SK-N-SH treated with all-trans-retinoic acid at 6 μM for 48 hours (cell line): ENCODE measurements at regions not wholly inside any gene's neighbourhood (a gene's known extent, or its start where the extent isn't known, plus 50 kb on each side); places are given as distances from the start of the nearest gene placed in this dataset.

Experiments used
- ATAC-seq: fragments of 200-7000 bp; cut with Tn5 transposase; 3 replicates; pipeline ENCODE4 v1.9.1; 2020; ENCODE audit warnings: mild to moderate bottlenecking, moderate library complexity
- BACH2 ChIP-seq: fragments of 250-450 bp; sonication (Bioruptor Pico); IDR thresholded peaks from 2 replicates; pipeline ENCODE4 v1.9.0; 2021; ENCODE audit warnings: mild to moderate bottlenecking, borderline replicate concordance
- CREB5 ChIP-seq: fragments of 250-450 bp; sonication (Bioruptor Pico); IDR thresholded peaks from 2 replicates; pipeline ENCODE4 v1.5.1; 2020; ENCODE audit warnings: low read depth, mild to moderate bottlenecking, moderate library complexity
- CSDC2 ChIP-seq: fragments of 250-450 bp; sonication (Bioruptor Pico); IDR thresholded peaks from 2 replicates; pipeline ENCODE4 v1.5.0; 2020; ENCODE audit warnings: mild to moderate bottlenecking, moderate library complexity
- ESRRG ChIP-seq: fragments of 250-450 bp; sonication (Bioruptor Pico); IDR thresholded peaks from 2 replicates; pipeline ENCODE4 v1.6.1; 2021; ENCODE audit warnings: mild to moderate bottlenecking
- GLIS3 ChIP-seq: fragments of 250-450 bp; sonication (Bioruptor Pico); IDR thresholded peaks from 2 replicates; pipeline ENCODE4 v1.5.0; 2020; ENCODE audit warnings: mild to moderate bottlenecking, moderate library complexity
- ISL1 ChIP-seq: fragments of 250-450 bp; sonication (Bioruptor Pico); IDR thresholded peaks from 2 replicates; pipeline ENCODE4 v2.1.2; 2022; ENCODE audit warnings: mild to moderate bottlenecking, moderate library complexity
- OSR1 ChIP-seq: fragments of 250-450 bp; sonication (Bioruptor Pico); IDR thresholded peaks from 2 replicates; pipeline ENCODE4 v1.8.0; 2022; ENCODE audit warnings: moderate library complexity, mild to moderate bottlenecking, inconsistent platforms
- PATZ1 ChIP-seq: fragments of 250-450 bp; sonication (Bioruptor Pico); IDR thresholded peaks from 2 replicates; pipeline ENCODE4 v1.8.0; 2020; ENCODE audit warnings: mild to moderate bottlenecking, moderate library complexity, borderline replicate concordance
- PPARA ChIP-seq: fragments of 250-450 bp; sonication (Bioruptor Pico); IDR thresholded peaks from 2 replicates; pipeline ENCODE4 v1.5.0; 2020; ENCODE audit warnings: mild to moderate bottlenecking, borderline replicate concordance
- RARB ChIP-seq: fragments of 250-450 bp; sonication (Bioruptor Pico); IDR thresholded peaks from 2 replicates; pipeline ENCODE4 v1.8.0; 2021; ENCODE audit warnings: mild to moderate bottlenecking, moderate library complexity
- SNAI2 ChIP-seq: fragments of 250-450 bp; sonication (Bioruptor Pico); IDR thresholded peaks from 2 replicates; pipeline ENCODE4 v1.5.0; 2020; ENCODE audit warnings: mild to moderate bottlenecking, moderate library complexity
- TCF4 ChIP-seq: fragments of 250-450 bp; sonication (Bioruptor Pico); IDR thresholded peaks from 2 replicates; pipeline ENCODE4 v1.8.0; 2021; ENCODE audit warnings: mild to moderate bottlenecking, moderate library complexity, borderline replicate concordance
- TSHZ2 ChIP-seq: fragments of 250-450 bp; sonication (Bioruptor Pico); IDR thresholded peaks from 2 replicates; pipeline ENCODE4 v1.5.0; 2020; ENCODE audit warnings: mild to moderate bottlenecking, moderate library complexity
- ZC3H10 ChIP-seq: fragments of 250-450 bp; sonication (Bioruptor Pico); IDR thresholded peaks from 2 replicates; pipeline ENCODE4 v1.5.1; 2021; ENCODE audit warnings: mild to moderate bottlenecking, moderate library complexity
- ZFP3 ChIP-seq: fragments of 250-450 bp; sonication (Bioruptor Pico); IDR thresholded peaks from 2 replicates; pipeline ENCODE4 v1.5.0; 2020; ENCODE audit warnings: mild to moderate bottlenecking, moderate library complexity
- ZFP30 ChIP-seq: fragments of 450-650 bp; formaldehyde crosslinking; IDR thresholded peaks from 2 replicates; pipeline ENCODE4 v1.5.0; 2022; ENCODE audit warnings: mild to moderate bottlenecking, moderate library complexity
- ZNF565 ChIP-seq: fragments of 450-650 bp; formaldehyde crosslinking; conservative IDR thresholded peaks from 2 replicates; pipeline ENCODE4 v1.5.0; 2020; ENCODE audit warnings: low read depth, mild to moderate bottlenecking, moderate library complexity
- ZNF70 ChIP-seq: fragments of 450-650 bp; formaldehyde crosslinking; IDR thresholded peaks from 2 replicates; pipeline ENCODE4 v1.5.0; 2020; ENCODE audit warnings: mild to moderate bottlenecking, moderate library complexity
- ZNF8 ChIP-seq: fragments of 450-650 bp; formaldehyde crosslinking; IDR thresholded peaks from 2 replicates; pipeline ENCODE4 v1.5.0; 2020; ENCODE audit warnings: mild to moderate bottlenecking, moderate library complexity
- TF ChIP-seq, protein P1 (sequence below): fragments of 250-450 bp; sonication (Bioruptor Pico); IDR thresholded peaks from 2 replicates; pipeline ENCODE4 v1.8.0; 2021; ENCODE audit warnings: low read depth, mild to moderate bottlenecking, moderate library complexity, borderline replicate concordance
- TF ChIP-seq, protein P2 (sequence below): fragments of 250-450 bp; sonication (Bioruptor Pico); IDR thresholded peaks from 2 replicates; pipeline ENCODE4 v1.5.1; 2021; ENCODE audit warnings: mild to moderate bottlenecking, moderate library complexity

GRCh38 chr2:81412681-81413080 lies 1108.1 kb upstream of the LRRTM1 start (continued):
- TF ChIP-seq ISL1 (CRISPR knock-in tag) = no peak
- TF ChIP-seq, protein P1, sequence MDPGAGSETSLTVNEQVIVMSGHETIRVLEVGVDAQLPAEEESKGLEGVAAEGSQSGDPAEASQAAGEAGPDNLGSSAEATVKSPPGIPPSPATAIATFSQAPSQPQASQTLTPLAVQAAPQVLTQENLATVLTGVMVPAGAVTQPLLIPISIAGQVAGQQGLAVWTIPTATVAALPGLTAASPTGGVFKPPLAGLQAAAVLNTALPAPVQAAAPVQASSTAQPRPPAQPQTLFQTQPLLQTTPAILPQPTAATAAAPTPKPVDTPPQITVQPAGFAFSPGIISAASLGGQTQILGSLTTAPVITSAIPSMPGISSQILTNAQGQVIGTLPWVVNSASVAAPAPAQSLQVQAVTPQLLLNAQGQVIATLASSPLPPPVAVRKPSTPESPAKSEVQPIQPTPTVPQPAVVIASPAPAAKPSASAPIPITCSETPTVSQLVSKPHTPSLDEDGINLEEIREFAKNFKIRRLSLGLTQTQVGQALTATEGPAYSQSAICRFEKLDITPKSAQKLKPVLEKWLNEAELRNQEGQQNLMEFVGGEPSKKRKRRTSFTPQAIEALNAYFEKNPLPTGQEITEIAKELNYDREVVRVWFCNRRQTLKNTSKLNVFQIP (CRISPR knock-in tag) = no peak

- no peak for ATAC-seq
- TF ChIP-seq, protein P1 (CRISPR knock-in tag) = no peak
- no peak for TF ChIP-seq ZFP30 (CRISPR knock-in tag)
- no peak for TF ChIP-seq RARB (CRISPR knock-in tag)
- no peak for TF ChIP-seq ZNF8 (CRISPR knock-in tag)
- TF ChIP-seq PPARA (CRISPR knock-in tag) = no peak
- no peak for TF ChIP-seq OSR1 (CRISPR knock-in tag)
Measured at GRCh38 chr2:81403508-81403907, 1099.0 kb upstream of the LRRTM1 start.

DNA sequence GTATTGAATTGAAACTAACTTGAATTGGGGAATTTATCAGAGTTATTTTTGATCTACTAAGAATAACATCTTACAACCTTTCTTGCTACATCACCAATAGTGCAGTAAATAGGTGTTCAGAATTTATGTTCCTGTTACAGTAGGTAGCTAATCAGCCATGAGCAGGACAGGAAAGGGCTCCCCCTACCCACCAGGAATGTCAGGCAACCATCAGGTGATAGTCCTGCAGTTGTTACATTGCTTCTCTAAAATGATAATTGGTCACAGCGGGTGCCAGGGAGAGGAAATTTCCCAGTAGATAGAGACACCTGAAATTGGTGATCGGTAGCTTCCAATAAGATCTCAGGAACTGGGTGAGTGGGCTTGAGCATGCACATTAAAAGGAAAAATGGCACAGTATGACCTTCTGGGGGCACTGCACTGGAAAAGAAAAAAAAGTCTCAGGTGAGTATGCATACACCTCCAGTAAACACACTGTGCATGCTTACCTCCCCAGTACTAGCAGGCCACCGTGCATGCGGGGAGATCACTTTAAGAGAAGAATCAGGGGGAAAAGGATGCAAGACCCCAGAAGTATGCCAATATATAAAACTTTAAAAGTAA lies 1092.0 kb upstream of the LRRTM1 start:
- no peak for ATAC-seq
- TF ChIP-seq OSR1 (CRISPR knock-in tag) (no peak), TSHZ2 (CRISPR knock-in tag) (no peak), ZNF70 (CRISPR knock-in tag) (no peak), BACH2 (no peak), PATZ1 (no peak), CREB5 (CRISPR knock-in tag) (no peak), ZFP3 (CRISPR knock-in tag) (no peak), CSDC2 (CRISPR knock-in tag) (no peak), ESRRG (no peak), ISL1 (CRISPR knock-in tag) (no peak), GLIS3 (no peak), ZC3H10 (CRISPR knock-in tag) (no peak), RARB (CRISPR knock-in tag) (no peak), ZNF565 (CRISPR knock-in tag) (no peak), TCF4 (no peak), PPARA (CRISPR knock-in tag) (no peak), SNAI2 (CRISPR knock-in tag) (no peak)
- TF ChIP-seq, protein P2, sequence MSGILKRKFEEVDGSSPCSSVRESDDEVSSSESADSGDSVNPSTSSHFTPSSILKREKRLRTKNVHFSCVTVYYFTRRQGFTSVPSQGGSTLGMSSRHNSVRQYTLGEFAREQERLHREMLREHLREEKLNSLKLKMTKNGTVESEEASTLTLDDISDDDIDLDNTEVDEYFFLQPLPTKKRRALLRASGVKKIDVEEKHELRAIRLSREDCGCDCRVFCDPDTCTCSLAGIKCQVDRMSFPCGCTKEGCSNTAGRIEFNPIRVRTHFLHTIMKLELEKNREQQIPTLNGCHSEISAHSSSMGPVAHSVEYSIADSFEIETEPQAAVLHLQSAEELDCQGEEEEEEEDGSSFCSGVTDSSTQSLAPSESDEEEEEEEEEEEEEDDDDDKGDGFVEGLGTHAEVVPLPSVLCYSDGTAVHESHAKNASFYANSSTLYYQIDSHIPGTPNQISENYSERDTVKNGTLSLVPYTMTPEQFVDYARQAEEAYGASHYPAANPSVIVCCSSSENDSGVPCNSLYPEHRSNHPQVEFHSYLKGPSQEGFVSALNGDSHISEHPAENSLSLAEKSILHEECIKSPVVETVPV (CRISPR knock-in tag) = no peak
- TF ChIP-seq, protein P1 (CRISPR knock-in tag) = no peak
